Adrenal gland (tissue), 5 donors: ENCODE measurements at regions not wholly inside any gene's neighbourhood (a gene's known extent, or its start where the extent isn't known, plus 50 kb on each side); places are given as distances from the start of the nearest gene placed in this dataset.

Experiments used
- CTCF ChIP-seq, 6 experiments: fragments of 450-650 bp in 4 of 6; fragments of 200-600 bp in 2 of 6; sonication (generic) in 1 of 6; IDR thresholded peaks; 1 replicate in 5 of 6; 2 replicates in 1 of 6; pipeline versions ENCODE4 v1.5.1 to v1.8.0; 2016 to 2021; ENCODE audit warnings: antibody characterized with exemption in 6 of 6, mild to moderate bottlenecking in 2 of 6, moderate library complexity in 1 of 6
- POLR2A ChIP-seq, 2 donors: fragments of 450-650 bp; IDR thresholded peaks; one replicate each; pipeline ENCODE4 v1.6.1; 2017; ENCODE audit warnings: antibody characterized with exemption in 2 of 2, mild to moderate bottlenecking in 2 of 2, moderate library complexity in 1 of 2
- donor health status: DM: no; HTN: no; CAD: no.

GRCh38 chr14:101377069-101377468 lies 184.2 kb upstream of the DIO3 start:
- no peak for TF ChIP-seq CTCF (IDR thresholded peaks at IDR 0.05)
- no peak for TF ChIP-seq POLR2A (IDR thresholded peaks at IDR 0.05)
